WI38 (cell line): ENCODE measurements at regions not wholly inside any gene's neighbourhood (a gene's known extent, or its start where the extent isn't known, plus 50 kb on each side); places are given as distances from the start of the nearest gene placed in this dataset.

ENCODE experiments used
- H3K4me3 ChIP-seq: 2 replicates; pipeline ENCODE4 v1.5.1; 2011; ENCODE audit warnings: low read depth, mild to moderate bottlenecking, control low read depth, low read length
- TF ChIP-seq, protein P1 (sequence below): IDR thresholded peaks from 2 replicates; pipeline ENCODE4 v1.5.1; 2012; ENCODE audit warnings: low read depth, mild to moderate bottlenecking, control low read depth, low read length

DNA sequence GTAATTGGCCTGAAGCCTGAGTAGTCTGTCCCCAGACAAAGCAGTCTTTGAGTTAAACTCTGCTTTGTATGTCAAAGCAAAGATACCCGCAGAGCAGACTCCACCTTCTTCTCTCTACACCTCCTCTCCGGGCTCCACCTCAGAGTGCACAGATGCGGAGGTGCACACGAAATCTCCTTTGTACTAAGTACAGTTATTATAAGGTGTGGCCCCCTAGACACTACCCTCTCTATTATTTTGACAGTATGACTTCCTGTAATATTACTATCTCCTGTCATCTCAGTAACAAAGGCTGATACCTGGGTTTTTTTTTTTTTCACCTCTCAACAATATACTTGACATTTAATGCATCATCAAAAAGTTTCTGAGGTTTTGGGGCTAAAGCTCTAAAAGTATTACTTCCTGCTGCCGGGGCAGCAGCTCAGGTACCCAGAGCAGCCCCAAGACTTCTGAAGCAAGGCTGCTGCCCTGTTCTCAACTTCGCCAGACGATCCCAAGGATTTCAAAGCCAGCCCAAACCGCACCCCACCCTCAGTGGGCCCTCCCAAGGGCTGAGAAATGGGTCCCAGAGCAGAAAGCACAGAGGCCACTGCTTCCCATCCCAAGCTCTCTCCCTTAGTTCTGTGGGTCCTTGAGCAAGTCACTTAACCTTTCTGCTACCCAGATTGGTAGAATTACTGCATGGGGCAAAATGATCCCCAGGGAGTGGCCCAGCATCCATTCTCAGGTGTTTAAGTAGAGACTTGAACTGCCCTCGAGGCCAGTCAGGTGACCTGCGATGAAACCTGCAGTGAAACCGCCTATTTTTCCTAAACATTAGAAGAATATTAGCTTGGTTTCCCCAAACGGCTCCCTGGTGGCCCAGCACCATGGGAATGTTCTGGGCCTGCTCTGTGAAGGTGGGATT, 180.6 kb downstream of the FOXO1 start:
- TF ChIP-seq, protein P1, sequence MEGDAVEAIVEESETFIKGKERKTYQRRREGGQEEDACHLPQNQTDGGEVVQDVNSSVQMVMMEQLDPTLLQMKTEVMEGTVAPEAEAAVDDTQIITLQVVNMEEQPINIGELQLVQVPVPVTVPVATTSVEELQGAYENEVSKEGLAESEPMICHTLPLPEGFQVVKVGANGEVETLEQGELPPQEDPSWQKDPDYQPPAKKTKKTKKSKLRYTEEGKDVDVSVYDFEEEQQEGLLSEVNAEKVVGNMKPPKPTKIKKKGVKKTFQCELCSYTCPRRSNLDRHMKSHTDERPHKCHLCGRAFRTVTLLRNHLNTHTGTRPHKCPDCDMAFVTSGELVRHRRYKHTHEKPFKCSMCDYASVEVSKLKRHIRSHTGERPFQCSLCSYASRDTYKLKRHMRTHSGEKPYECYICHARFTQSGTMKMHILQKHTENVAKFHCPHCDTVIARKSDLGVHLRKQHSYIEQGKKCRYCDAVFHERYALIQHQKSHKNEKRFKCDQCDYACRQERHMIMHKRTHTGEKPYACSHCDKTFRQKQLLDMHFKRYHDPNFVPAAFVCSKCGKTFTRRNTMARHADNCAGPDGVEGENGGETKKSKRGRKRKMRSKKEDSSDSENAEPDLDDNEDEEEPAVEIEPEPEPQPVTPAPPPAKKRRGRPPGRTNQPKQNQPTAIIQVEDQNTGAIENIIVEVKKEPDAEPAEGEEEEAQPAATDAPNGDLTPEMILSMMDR: no peak

DNA sequence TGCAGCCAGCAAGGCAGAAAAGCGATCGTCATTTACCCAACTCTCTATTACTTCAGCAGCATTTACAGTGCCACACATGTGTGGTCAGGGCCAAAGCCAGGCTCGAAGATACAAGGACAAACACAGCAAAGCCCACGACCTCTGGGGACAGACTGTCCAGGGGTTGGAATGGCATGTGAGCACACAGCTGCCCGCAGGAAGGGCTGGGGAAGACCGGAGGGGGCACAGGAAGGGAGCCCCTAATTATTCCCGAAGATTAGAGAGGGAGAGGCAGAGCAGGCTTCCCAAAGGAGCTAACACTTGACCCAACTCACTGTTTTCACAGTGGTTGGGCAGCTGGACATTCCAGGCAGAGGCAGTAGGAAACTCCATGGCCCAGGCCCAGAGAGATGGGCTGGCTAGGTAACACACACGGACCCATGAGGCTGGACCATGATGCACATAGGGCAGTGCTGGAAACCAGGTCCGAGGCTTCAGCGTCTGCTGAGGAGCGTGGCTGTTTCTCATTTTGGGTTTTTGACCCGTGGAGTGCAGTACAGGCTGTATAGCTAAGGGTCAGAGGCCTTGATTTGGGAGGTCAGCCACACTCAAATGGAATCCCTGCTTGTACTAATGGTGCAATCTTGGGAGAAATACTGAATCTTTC, 179.8 kb downstream of the FOXO1 start:
- no peak overlapping the region for H3K4me3 ChIP-seq
- TF ChIP-seq, protein P1: no peak

More for the DNA sequence above, 180.6 kb downstream of the FOXO1 start:
- no peak overlapping the region for H3K4me3 ChIP-seq

DNA sequence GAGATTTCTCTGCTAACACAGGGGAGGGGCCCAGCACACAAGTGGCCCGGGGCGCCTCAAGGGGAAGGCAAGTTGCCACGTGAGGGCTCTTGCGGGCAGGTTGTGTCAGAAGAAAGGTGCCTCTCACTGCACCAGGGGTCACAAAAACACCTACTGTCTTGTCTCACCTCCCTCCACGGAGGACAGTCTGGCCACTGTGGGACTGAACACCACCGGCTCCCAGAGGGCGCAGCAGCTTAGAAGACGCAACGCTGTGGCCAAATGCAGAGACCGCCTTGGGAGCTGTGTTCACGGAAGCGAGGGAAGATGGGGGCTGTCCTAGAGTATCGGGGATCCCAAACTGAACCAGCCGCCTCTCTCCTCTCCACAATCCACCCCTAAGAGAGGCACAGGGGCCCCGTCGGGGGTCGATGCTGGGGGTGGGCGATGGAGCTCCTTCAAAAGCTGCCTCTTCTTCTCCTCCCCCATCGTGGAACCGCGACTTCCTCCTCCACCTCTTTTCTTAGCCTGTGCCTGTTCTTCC, 177.5 kb downstream of the FOXO1 start:
- H3K4me3 ChIP-seq: no peak overlapping the region
- TF ChIP-seq, protein P1: no peak

DNA sequence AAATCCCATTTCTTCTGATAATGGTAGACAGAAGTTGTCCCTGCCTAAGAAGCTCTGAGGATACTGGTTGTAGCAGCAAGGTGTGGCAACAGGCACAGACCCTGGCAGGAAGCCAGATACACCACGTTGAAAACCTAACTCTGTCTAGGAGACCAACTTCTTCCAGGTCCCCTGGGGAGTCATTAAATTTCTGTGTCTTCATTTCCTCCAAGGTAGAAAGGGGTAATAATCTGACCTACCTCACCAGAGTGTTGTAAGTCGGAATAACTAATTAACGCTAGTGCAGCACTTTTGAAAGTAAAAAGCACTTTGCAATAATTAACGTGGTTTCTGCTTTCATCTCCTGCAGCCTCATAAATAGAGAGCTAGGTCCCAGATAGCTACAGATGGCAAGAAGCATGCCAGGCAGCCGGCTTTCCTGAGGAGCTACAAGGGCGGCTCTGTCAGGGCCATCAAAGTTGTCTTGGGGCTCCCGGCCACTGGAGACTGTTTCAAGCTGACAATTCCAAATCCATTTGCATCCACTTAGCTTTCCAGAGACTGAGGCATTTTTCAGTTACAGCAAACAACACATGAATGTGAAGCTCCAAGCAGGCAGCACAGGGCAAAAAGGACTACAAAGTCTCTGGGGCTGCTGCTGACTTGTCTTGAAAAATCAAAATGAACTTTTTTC, 176.2 kb downstream of the FOXO1 start:
- TF ChIP-seq, protein P1: no peak
- no peak overlapping the region for H3K4me3 ChIP-seq

DNA sequence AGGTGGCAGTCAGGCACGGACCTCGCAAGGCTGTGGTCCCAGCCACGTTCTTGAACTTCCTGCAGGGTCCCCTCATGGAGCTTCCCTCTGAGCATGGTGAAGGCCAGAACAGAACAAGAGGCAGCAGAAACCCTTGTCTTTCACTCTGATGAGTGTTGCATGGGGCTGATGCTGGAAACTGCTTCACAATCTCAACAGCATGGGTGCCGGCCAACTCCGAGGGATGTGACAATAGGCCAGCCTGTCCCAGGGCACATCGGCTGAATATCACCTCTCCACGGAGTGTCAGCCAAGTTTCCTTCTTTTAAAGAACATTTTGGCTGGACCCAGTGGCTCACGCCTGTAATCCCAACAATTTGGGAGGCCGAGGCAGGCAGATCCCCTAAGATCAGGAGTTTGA, 173.9 kb downstream of the FOXO1 start:
- TF ChIP-seq, protein P1: no peak
- no peak overlapping the region for H3K4me3 ChIP-seq

DNA sequence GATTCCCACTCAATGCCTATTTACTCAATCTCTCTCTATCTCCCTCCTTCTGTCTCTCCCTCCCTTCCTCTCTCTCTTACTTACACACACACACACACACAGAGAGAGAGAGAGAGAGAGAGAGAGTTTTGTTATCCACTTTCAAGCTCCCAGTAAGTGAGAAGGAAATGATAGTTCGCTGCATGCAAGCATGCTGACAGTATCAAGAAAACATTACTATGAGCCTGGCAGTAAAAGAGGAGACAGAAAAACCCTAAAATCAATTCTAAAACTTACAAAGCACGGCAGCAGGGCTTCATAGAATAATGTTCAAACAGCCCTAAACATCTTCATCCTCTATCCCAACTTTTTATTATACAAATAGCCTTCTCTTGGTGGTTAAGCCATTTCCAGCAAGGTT, 171.9 kb downstream of the FOXO1 start:
- TF ChIP-seq, protein P1: no peak
- H3K4me3 ChIP-seq: no peak overlapping the region
